HepG2 (cell line): ENCODE measurements at regions not wholly inside any gene's neighbourhood (a gene's known extent, or its start where the extent isn't known, plus 50 kb on each side); places are given as distances from the start of the nearest gene placed in this dataset.

ENCODE experiments used
- DNMT3B ChIP-seq: conservative IDR thresholded peaks from 2 replicates; pipeline ENCODE4 v1.6.1; 2016; ENCODE audit warnings: missing biosample characterization, control low read depth
- DPF2 ChIP-seq: sonication (generic); formaldehyde crosslinking; IDR thresholded peaks from 2 replicates; pipeline ENCODE4 v1.4.0; 2020; ENCODE audit warnings: mild to moderate bottlenecking, low read depth, missing genetic modification reagents, borderline replicate concordance
- EEA1 ChIP-seq: sonication (generic); formaldehyde crosslinking; IDR thresholded peaks from 2 replicates; pipeline ENCODE4 v1.5.1; 2020; ENCODE audit warnings: mild to moderate bottlenecking, missing genetic modification reagents, borderline replicate concordance
- MED13 ChIP-seq: sonication (generic); formaldehyde crosslinking; IDR thresholded peaks from 2 replicates; pipeline ENCODE4 v1.5.0; 2020; ENCODE audit warnings: missing genetic modification reagents
- POLR2A ChIP-seq, 2 experiments: IDR thresholded peaks; 2 replicates each; pipeline ENCODE4 v1.6.1; 2011; ENCODE audit warnings: low read depth in 2 of 2, low read length in 2 of 2, mild to moderate bottlenecking in 1 of 2, moderate library complexity in 1 of 2; ENCODE audit not compliant: insufficient read depth in 1 of 2
- PRPF4 ChIP-seq: fragments of 200-400 bp; formaldehyde crosslinking; IDR thresholded peaks from 2 replicates; pipeline ENCODE4 v1.6.1; 2016; ENCODE audit warnings: low read length, low read depth; ENCODE audit not compliant: poor library complexity, severe bottlenecking
- RAD21 ChIP-seq: fragments of 450-650 bp; formaldehyde crosslinking; IDR thresholded peaks from 2 replicates; pipeline ENCODE4 v1.5.0; 2020; ENCODE audit warnings: mild to moderate bottlenecking
- SMAD3 ChIP-seq: sonication (generic); formaldehyde crosslinking; IDR thresholded peaks from 2 replicates; pipeline ENCODE4 v1.4.0; 2020; ENCODE audit warnings: missing genetic modification reagents
- SMYD3 ChIP-seq: sonication (generic); formaldehyde crosslinking; IDR thresholded peaks from 2 replicates; pipeline ENCODE4 v1.8.1; 2023; ENCODE audit warnings: mild to moderate bottlenecking, missing genetic modification reagents
- TEAD3 ChIP-seq: optimal IDR thresholded peaks from 2 replicates; pipeline ENCODE3; 2016; ENCODE audit warnings: borderline replicate concordance
- ZBTB20 ChIP-seq: sonication (generic); formaldehyde crosslinking; IDR thresholded peaks from 2 replicates; pipeline ENCODE4 v1.8.1; 2023; ENCODE audit warnings: missing genetic modification reagents, low read depth, mild to moderate bottlenecking, borderline replicate concordance
- ZMYM4 ChIP-seq: sonication (generic); formaldehyde crosslinking; IDR thresholded peaks from 2 replicates; pipeline ENCODE4 v1.8.1; 2023; ENCODE audit warnings: mild to moderate bottlenecking, missing genetic modification reagents
- ZNF225 ChIP-seq: sonication (generic); formaldehyde crosslinking; IDR thresholded peaks from 2 replicates; pipeline ENCODE4 v1.4.0; 2020; ENCODE audit warnings: mild to moderate bottlenecking, missing genetic modification reagents
- ZNF234 ChIP-seq: sonication (generic); formaldehyde crosslinking; conservative IDR thresholded peaks from 2 replicates; pipeline ENCODE4 v1.5.1; 2020; ENCODE audit warnings: mild to moderate bottlenecking, missing genetic modification reagents
- TF ChIP-seq, protein P1 (sequence below): sonication (generic); formaldehyde crosslinking; IDR thresholded peaks from 2 replicates; pipeline ENCODE4 v1.4.0; 2020; ENCODE audit warnings: missing genetic modification reagents; ENCODE audit errors: not compliant biosample characterization
- TF ChIP-seq, protein P2 (sequence below): sonication (generic); formaldehyde crosslinking; IDR thresholded peaks from 2 replicates; pipeline ENCODE4 v1.5.0; 2020; ENCODE audit warnings: missing genetic modification reagents
- TF ChIP-seq, protein P3 (sequence below): sonication (generic); formaldehyde crosslinking; IDR thresholded peaks from 2 replicates; pipeline ENCODE4 v1.4.0; 2020; ENCODE audit warnings: missing genetic modification reagents
- TF ChIP-seq, protein P4 (sequence below): sonication (generic); formaldehyde crosslinking; IDR thresholded peaks from 2 replicates; pipeline ENCODE4 v1.5.1; 2020; ENCODE audit warnings: mild to moderate bottlenecking, missing genetic modification reagents, borderline replicate concordance

DNA sequence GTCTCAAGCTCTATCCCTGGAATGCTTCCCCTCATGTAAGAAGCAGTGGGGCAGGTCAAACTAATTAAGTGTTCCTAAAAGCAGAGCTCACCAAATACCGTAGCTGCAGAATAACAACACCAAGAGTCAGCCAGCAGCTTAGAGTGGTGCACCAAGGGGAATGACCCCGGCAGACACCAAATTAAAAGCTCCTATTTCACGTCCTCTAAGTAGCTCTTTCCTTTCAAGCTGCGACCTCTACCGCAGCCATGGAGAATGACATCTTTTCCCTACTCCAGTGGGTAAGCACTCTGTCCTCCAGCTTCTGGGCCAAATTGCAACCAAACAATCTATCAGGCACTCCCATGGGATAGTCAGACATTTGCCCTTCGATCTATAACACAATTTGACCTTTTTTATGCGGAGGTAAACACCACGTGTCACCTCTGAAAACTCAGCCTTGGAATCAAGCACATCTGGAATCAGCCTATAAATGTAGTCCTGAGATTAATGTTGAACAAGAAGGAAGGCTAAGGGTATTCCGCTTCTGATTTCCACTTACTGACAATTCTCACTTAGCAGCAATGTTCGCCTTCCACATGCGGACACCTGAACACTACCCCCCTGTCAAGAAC, 67.6 kb upstream of the CDKN3 start (continued):
- TF ChIP-seq, protein P1, sequence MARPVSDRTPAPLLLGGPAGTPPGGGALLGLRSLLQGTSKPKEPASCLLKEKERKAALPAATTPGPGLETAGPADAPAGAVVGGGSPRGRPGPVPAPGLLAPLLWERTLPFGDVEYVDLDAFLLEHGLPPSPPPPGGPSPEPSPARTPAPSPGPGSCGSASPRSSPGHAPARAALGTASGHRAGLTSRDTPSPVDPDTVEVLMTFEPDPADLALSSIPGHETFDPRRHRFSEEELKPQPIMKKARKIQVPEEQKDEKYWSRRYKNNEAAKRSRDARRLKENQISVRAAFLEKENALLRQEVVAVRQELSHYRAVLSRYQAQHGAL: no peak
- peak; percentile 66; the same call in 1 of the 2 replicates for TF ChIP-seq ZMYM4 (CRISPR knock-in tag)
- TF ChIP-seq MED13 (CRISPR knock-in tag): no peak
- TF ChIP-seq SMYD3 (CRISPR knock-in tag): no peak
- 0 out of 2 replicates have a peak, but pooled peaks have one; percentile 48 for TF ChIP-seq SMAD3 (CRISPR knock-in tag)
- TF ChIP-seq ZNF234 (CRISPR knock-in tag): no peak
- peak; percentile 86 for TF ChIP-seq RAD21 (CRISPR knock-in tag)
- no peak for TF ChIP-seq ZBTB20 (CRISPR knock-in tag)
- TF ChIP-seq POLR2A (IDR thresholded peaks at IDR 0.05; ENCODE audit: insufficient read depth in 1 of 2, low read depth in 2 of 2, low read length in 2 of 2): no peak
- no peak for TF ChIP-seq DPF2 (CRISPR knock-in tag)
- no peak for TF ChIP-seq DNMT3B (CRISPR knock-in tag)
- TF ChIP-seq, protein P2, sequence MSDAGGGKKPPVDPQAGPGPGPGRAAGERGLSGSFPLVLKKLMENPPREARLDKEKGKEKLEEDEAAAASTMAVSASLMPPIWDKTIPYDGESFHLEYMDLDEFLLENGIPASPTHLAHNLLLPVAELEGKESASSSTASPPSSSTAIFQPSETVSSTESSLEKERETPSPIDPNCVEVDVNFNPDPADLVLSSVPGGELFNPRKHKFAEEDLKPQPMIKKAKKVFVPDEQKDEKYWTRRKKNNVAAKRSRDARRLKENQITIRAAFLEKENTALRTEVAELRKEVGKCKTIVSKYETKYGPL (CRISPR knock-in tag): no peak
- TF ChIP-seq PRPF4: no peak
- no peak for TF ChIP-seq EEA1 (CRISPR knock-in tag)
- TF ChIP-seq TEAD3: peak; percentile 64
- TF ChIP-seq, protein P3, sequence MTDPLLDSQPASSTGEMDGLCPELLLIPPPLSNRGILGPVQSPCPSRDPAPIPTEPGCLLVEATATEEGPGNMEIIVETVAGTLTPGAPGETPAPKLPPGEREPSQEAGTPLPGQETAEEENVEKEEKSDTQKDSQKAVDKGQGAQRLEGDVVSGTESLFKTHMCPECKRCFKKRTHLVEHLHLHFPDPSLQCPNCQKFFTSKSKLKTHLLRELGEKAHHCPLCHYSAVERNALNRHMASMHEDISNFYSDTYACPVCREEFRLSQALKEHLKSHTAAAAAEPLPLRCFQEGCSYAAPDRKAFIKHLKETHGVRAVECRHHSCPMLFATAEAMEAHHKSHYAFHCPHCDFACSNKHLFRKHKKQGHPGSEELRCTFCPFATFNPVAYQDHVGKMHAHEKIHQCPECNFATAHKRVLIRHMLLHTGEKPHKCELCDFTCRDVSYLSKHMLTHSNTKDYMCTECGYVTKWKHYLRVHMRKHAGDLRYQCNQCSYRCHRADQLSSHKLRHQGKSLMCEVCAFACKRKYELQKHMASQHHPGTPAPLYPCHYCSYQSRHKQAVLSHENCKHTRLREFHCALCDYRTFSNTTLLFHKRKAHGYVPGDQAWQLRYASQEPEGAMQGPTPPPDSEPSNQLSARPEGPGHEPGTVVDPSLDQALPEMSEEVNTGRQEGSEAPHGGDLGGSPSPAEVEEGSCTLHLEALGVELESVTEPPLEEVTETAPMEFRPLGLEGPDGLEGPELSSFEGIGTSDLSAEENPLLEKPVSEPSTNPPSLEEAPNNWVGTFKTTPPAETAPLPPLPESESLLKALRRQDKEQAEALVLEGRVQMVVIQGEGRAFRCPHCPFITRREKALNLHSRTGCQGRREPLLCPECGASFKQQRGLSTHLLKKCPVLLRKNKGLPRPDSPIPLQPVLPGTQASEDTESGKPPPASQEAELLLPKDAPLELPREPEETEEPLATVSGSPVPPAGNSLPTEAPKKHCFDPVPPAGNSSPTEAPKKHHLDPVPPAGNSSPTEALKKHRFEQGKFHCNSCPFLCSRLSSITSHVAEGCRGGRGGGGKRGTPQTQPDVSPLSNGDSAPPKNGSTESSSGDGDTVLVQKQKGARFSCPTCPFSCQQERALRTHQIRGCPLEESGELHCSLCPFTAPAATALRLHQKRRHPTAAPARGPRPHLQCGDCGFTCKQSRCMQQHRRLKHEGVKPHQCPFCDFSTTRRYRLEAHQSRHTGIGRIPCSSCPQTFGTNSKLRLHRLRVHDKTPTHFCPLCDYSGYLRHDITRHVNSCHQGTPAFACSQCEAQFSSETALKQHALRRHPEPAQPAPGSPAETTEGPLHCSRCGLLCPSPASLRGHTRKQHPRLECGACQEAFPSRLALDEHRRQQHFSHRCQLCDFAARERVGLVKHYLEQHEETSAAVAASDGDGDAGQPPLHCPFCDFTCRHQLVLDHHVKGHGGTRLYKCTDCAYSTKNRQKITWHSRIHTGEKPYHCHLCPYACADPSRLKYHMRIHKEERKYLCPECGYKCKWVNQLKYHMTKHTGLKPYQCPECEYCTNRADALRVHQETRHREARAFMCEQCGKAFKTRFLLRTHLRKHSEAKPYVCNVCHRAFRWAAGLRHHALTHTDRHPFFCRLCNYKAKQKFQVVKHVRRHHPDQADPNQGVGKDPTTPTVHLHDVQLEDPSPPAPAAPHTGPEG (CRISPR knock-in tag): no peak
- TF ChIP-seq, protein P4, sequence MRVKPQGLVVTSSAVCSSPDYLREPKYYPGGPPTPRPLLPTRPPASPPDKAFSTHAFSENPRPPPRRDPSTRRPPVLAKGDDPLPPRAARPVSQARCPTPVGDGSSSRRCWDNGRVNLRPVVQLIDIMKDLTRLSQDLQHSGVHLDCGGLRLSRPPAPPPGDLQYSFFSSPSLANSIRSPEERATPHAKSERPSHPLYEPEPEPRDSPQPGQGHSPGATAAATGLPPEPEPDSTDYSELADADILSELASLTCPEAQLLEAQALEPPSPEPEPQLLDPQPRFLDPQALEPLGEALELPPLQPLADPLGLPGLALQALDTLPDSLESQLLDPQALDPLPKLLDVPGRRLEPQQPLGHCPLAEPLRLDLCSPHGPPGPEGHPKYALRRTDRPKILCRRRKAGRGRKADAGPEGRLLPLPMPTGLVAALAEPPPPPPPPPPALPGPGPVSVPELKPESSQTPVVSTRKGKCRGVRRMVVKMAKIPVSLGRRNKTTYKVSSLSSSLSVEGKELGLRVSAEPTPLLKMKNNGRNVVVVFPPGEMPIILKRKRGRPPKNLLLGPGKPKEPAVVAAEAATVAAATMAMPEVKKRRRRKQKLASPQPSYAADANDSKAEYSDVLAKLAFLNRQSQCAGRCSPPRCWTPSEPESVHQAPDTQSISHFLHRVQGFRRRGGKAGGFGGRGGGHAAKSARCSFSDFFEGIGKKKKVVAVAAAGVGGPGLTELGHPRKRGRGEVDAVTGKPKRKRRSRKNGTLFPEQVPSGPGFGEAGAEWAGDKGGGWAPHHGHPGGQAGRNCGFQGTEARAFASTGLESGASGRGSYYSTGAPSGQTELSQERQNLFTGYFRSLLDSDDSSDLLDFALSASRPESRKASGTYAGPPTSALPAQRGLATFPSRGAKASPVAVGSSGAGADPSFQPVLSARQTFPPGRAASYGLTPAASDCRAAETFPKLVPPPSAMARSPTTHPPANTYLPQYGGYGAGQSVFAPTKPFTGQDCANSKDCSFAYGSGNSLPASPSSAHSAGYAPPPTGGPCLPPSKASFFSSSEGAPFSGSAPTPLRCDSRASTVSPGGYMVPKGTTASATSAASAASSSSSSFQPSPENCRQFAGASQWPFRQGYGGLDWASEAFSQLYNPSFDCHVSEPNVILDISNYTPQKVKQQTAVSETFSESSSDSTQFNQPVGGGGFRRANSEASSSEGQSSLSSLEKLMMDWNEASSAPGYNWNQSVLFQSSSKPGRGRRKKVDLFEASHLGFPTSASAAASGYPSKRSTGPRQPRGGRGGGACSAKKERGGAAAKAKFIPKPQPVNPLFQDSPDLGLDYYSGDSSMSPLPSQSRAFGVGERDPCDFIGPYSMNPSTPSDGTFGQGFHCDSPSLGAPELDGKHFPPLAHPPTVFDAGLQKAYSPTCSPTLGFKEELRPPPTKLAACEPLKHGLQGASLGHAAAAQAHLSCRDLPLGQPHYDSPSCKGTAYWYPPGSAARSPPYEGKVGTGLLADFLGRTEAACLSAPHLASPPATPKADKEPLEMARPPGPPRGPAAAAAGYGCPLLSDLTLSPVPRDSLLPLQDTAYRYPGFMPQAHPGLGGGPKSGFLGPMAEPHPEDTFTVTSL (CRISPR knock-in tag): no peak; the same call in 1 of the 2 replicates
- no peak for TF ChIP-seq ZNF225 (CRISPR knock-in tag)
